Ovary (tissue), 3 donors: ENCODE measurements at regions not wholly inside any gene's neighbourhood (a gene's known extent, or its start where the extent isn't known, plus 50 kb on each side); places are given as distances from the start of the nearest gene placed in this dataset.

Source experiments
- CTCF ChIP-seq, 3 donors: fragments of 450-650 bp in 2 of 3; fragments of 200-600 bp in 1 of 3; IDR thresholded peaks; one replicate each; pipeline versions ENCODE4 v1.5.1 to v1.8.0; 2016 to 2022; ENCODE audit warnings: antibody characterized with exemption in 3 of 3, mild to moderate bottlenecking in 1 of 3
- EP300 ChIP-seq: sonication (generic); formaldehyde crosslinking; IDR thresholded peaks from one replicate; pipeline ENCODE4 v1.6.1; 2017; ENCODE audit warnings: antibody characterized with exemption
- POLR2A ChIP-seq: fragments of 450-650 bp; IDR thresholded peaks from one replicate; pipeline ENCODE4 v1.6.1; 2017; ENCODE audit warnings: antibody characterized with exemption, mild to moderate bottlenecking, moderate library complexity
- donor health status: DM: no; HTN: no; CAD: no.

GRCh38 chr15:36313736-36314280, 265.6 kb upstream of the CDIN1 start:
- TF ChIP-seq CTCF (IDR thresholded peaks at IDR 0.05) (no peak), POLR2A (no peak), EP300 (no peak)
